Neural progenitor cell (in vitro differentiated cells): ENCODE measurements at regions not wholly inside any gene's neighbourhood (a gene's known extent, or its start where the extent isn't known, plus 50 kb on each side); places are given as distances from the start of the nearest gene placed in this dataset.

Source experiments
- DNase-seq: peaks from one replicate; pipeline ENCODE4 v3.0.0-alpha.2; 2016; ENCODE audit warnings: low spot score
- H2AFZ ChIP-seq: fragments of 200-600 bp; sonication (generic); replicated peaks from 2 replicates; pipeline ENCODE4 v1.6.1; 2016; ENCODE audit warnings: antibody characterized with exemption
- H3F3A ChIP-seq: fragments of 200-600 bp; sonication (generic); 2 replicates; pipeline ENCODE4 v1.6.1; 2016; ENCODE audit warnings: antibody characterized with exemption, low read depth
- H3K27ac ChIP-seq: fragments of 200-600 bp; sonication (generic); 2 replicates; pipeline ENCODE4 v1.5.1; 2016; ENCODE audit warnings: mild to moderate bottlenecking
- H3K27me3 ChIP-seq: fragments of 200-600 bp; sonication (generic); 2 replicates; pipeline ENCODE4 v1.6.1; 2016; ENCODE audit warnings: mild to moderate bottlenecking, moderate library complexity
- H3K36me3 ChIP-seq: fragments of 200-600 bp; sonication (generic); 2 replicates; pipeline ENCODE4 v1.5.1; 2016
- H3K4me1 ChIP-seq: fragments of 200-600 bp; sonication (generic); 2 replicates; pipeline ENCODE4 v1.6.1; 2016; ENCODE audit warnings: mixed run types
- H3K4me2 ChIP-seq: fragments of 200-600 bp; sonication (generic); 2 replicates; pipeline ENCODE4 v1.6.1; 2016
- H3K4me3 ChIP-seq: fragments of 200-600 bp; sonication (generic); 2 replicates; pipeline ENCODE4 v1.5.1; 2016
- H3K79me2 ChIP-seq: fragments of 200-600 bp; sonication (generic); 2 replicates; pipeline ENCODE4 v1.6.1; 2016; ENCODE audit warnings: low read depth
- H3K9ac ChIP-seq: fragments of 200-600 bp; sonication (generic); 2 replicates; pipeline ENCODE4 v1.6.1; 2016
- H3K9me3 ChIP-seq: fragments of 200-600 bp; sonication (generic); 2 replicates; pipeline ENCODE4 v1.5.1; 2016; ENCODE audit warnings: low read depth
- H4K20me1 ChIP-seq: fragments of 200-600 bp; sonication (generic); 2 replicates; pipeline ENCODE4 v1.6.1; 2016; ENCODE audit warnings: low read depth
- H3K27ac Mint-ChIP-seq: 3 replicates; pipeline ENCODE4 v1.8.0; 2021; ENCODE audit warnings: mixed read lengths
- H3K27me3 Mint-ChIP-seq: 2 replicates; pipeline ENCODE4 v1.8.0; 2022; ENCODE audit warnings: low read depth, mild to moderate bottlenecking, inconsistent platforms, moderate library complexity, mixed read lengths; ENCODE audit not compliant: insufficient read depth
- H3K36me3 Mint-ChIP-seq: 3 replicates; pipeline ENCODE4 v1.8.0; 2021; ENCODE audit warnings: mixed read lengths
- H3K4me1 Mint-ChIP-seq: 3 replicates; pipeline ENCODE4 v1.8.0; 2021; ENCODE audit warnings: mixed read lengths
- H3K4me3 Mint-ChIP-seq: 3 replicates; pipeline ENCODE4 v1.8.0; 2021; ENCODE audit warnings: mild to moderate bottlenecking, moderate library complexity, mixed read lengths
- H3K9me3 Mint-ChIP-seq: 3 replicates; pipeline ENCODE4 v1.8.0; 2020; ENCODE audit warnings: mixed read lengths
- EZH2 ChIP-seq: fragments of 200-600 bp; sonication (generic); IDR thresholded peaks from 2 replicates; pipeline ENCODE4 v1.6.1; 2017; ENCODE audit warnings: antibody characterized with exemption, mild to moderate bottlenecking, moderate library complexity
- EZH2phosphoT487 ChIP-seq: fragments of 200-600 bp; sonication (generic); IDR thresholded peaks from 2 replicates; pipeline ENCODE4 v1.6.1; 2017; ENCODE audit warnings: antibody characterized with exemption
- TF ChIP-seq, protein P1 (sequence below): fragments of 200-600 bp; sonication (generic); IDR thresholded peaks from 2 replicates; pipeline ENCODE4 v1.5.1; 2017; ENCODE audit warnings: antibody characterized with exemption, mild to moderate bottlenecking

GRCh38 chr3:150345021-150345538 lies 63.0 kb upstream of the TSC22D2 start:
- Histone ChIP-seq H3K4me2 (no peak overlapping the region), H3K27ac (no peak overlapping the region), H3K4me1 (peaks cover 12% of the 10 kb centered on the region), H2AFZ (no peak overlapping the region), H3K27me3 (no peaks in the 10 kb centered on the region), H3K4me3 (no peak overlapping the region), H4K20me1 (no peaks in the 10 kb centered on the region), H3K9me3 (no peaks in the 10 kb centered on the region), H3K79me2 (no peaks in the 10 kb centered on the region), H3F3A (no peaks in the 10 kb centered on the region), H3K9ac (no peak overlapping the region), H3K36me3 (no peaks in the 10 kb centered on the region)
- no peak overlapping the region for H3K4me3 Mint-ChIP-seq
- H3K27ac Mint-ChIP-seq = no peak overlapping the region
- peaks cover 17% of the 10 kb centered on the region for H3K4me1 Mint-ChIP-seq
- no peaks in the 10 kb centered on the region for H3K9me3 Mint-ChIP-seq
- no peaks in the 10 kb centered on the region for H3K27me3 Mint-ChIP-seq
- peak; percentile 27 for DNase-seq
- TF ChIP-seq EZH2 (no peak), EZH2phosphoT487 (no peak)
- TF ChIP-seq, protein P1, sequence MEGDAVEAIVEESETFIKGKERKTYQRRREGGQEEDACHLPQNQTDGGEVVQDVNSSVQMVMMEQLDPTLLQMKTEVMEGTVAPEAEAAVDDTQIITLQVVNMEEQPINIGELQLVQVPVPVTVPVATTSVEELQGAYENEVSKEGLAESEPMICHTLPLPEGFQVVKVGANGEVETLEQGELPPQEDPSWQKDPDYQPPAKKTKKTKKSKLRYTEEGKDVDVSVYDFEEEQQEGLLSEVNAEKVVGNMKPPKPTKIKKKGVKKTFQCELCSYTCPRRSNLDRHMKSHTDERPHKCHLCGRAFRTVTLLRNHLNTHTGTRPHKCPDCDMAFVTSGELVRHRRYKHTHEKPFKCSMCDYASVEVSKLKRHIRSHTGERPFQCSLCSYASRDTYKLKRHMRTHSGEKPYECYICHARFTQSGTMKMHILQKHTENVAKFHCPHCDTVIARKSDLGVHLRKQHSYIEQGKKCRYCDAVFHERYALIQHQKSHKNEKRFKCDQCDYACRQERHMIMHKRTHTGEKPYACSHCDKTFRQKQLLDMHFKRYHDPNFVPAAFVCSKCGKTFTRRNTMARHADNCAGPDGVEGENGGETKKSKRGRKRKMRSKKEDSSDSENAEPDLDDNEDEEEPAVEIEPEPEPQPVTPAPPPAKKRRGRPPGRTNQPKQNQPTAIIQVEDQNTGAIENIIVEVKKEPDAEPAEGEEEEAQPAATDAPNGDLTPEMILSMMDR = no peak
- H3K36me3 Mint-ChIP-seq = no peaks in the 10 kb centered on the region

DNA sequence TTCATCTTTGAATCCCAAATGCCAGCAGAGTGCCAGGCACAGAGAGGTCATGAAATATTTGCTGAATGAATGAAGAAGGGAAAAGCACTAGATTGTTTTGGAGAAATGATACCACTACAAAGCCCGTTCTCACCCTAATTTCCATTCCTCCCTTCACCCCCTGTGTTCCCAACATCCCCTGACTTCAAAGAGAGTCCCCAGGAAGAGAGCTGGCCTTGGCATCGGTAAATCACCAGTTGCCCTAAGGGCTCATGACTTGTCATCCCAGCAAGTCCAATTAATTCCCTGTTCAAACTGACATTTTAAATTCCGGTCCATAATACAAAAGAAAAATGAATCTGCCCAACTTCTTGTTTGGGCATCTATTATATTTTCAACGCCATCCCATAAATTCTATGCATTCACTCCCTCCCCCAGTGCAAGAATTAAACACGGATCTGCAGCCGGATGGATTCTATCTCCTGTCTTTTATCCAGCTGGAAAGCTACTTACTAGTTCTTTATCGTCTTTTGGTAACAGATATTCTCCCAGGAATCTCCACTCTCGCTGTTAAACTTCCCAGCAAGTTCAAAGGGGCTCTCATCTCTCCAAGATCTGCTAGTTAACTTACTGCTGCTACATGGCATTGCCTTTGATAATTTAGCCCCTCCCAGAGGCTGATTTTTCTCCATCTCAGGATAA lies 63.9 kb upstream of the TSC22D2 start:
- Histone ChIP-seq H3K9ac (no peak overlapping the region), H3K9me3 (no peaks in the 10 kb centered on the region), H3K36me3 (no peaks in the 10 kb centered on the region), H2AFZ (no peak overlapping the region), H3K79me2 (no peaks in the 10 kb centered on the region), H3K27ac (no peak overlapping the region), H3K4me2 (no peak overlapping the region), H3F3A (no peaks in the 10 kb centered on the region), H4K20me1 (no peaks in the 10 kb centered on the region), H3K4me3 (no peak overlapping the region), H3K27me3 (no peaks in the 10 kb centered on the region), H3K4me1 (peaks cover 4% of the 10 kb centered on the region)
- Mint-ChIP-seq H3K4me1 (peaks cover 11% of the 10 kb centered on the region), H3K27ac (no peak overlapping the region), H3K36me3 (no peaks in the 10 kb centered on the region), H3K27me3 (no peaks in the 10 kb centered on the region), H3K9me3 (no peaks in the 10 kb centered on the region), H3K4me3 (no peak overlapping the region)
- no peak for TF ChIP-seq EZH2
- TF ChIP-seq EZH2phosphoT487 = no peak
- TF ChIP-seq, protein P1 = no peak
- DNase-seq = no peak

DNA sequence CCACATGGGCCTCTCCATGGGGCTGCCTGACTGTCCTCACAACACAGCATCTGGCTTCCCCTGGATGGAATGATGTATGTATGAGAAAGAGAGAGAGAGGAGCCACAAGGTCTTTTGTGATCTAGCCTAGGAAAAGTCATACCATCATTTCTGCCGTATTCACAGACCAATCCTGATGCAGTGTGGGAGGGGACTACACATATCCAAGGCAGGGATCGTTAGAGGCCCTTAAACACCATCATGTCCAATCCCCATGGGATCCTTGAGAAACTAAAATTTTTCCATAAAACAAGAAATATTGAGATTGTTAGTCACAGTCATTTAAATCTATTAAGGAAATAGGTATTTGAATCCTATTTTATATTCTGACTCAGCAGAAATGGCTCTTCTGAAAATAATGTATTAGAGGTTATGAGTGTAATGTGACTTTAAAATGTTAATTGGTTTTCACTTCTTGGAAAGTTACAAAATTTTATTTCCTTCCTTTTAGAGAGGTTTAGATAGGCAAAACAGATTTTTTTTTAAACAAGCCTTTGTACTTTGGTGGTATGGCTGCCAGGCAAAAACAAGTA lies 65.1 kb upstream of the TSC22D2 start:
- Mint-ChIP-seq H3K4me3 (no peak overlapping the region), H3K9me3 (no peaks in the 10 kb centered on the region), H3K27me3 (no peaks in the 10 kb centered on the region), H3K36me3 (no peaks in the 10 kb centered on the region), H3K27ac (no peak overlapping the region), H3K4me1 (peaks cover 11% of the 10 kb centered on the region)
- TF ChIP-seq EZH2phosphoT487 (no peak), EZH2 (no peak)
- TF ChIP-seq, protein P1 = no peak
- Histone ChIP-seq H3K79me2 (no peaks in the 10 kb centered on the region), H3K4me1 (no peaks in the 10 kb centered on the region), H3K36me3 (no peaks in the 10 kb centered on the region), H3K4me3 (no peak overlapping the region), H3K9me3 (no peaks in the 10 kb centered on the region), H3K4me2 (no peak overlapping the region), H3K9ac (no peak overlapping the region), H4K20me1 (no peaks in the 10 kb centered on the region), H2AFZ (no peak overlapping the region), H3K27ac (no peak overlapping the region), H3F3A (no peaks in the 10 kb centered on the region), H3K27me3 (no peaks in the 10 kb centered on the region)
- DNase-seq = no peak
